MCF 10A (cell line): ENCODE measurements at regions not wholly inside any gene's neighbourhood (a gene's known extent, or its start where the extent isn't known, plus 50 kb on each side); places are given as distances from the start of the nearest gene placed in this dataset.
"Not testable (repeated sequence)": the region's sequence is repeated elsewhere in the genome, so short reads cannot be mapped to it uniquely, and the experiment has no call there.

Experiments
- BruUV-seq: library from RNA; stranded (reverse); fragments of 400-500 nt; replicated peaks from 2 replicates; lab custom pipeline; 2021; lab: Mats Ljungman, UMichigan
- CTCF ChIA-PET: fragments of 300-600 bp; sonication (Branson Sonifier 250); formaldehyde crosslinking; extraction: SDS; loops from one replicate; lab custom pipeline; 2021; ENCODE audit warnings: antibody characterized with exemption, inconsistent platforms; lab: Yijun Ruan, JAX
- POLR2A ChIA-PET: fragments of 300-600, 350-650 bp; sonication (Branson Sonifier 250); formaldehyde crosslinking; extraction: SDS; loops from one replicate; lab custom pipeline; 2020; ENCODE audit warnings: antibody characterized with exemption, inconsistent platforms; lab: Yijun Ruan, JAX
- DNase-seq: peaks from one replicate; pipeline ENCODE4 v3.0.0-alpha.2; 2018; ENCODE audit not compliant: unreplicated experiment
- H3K27ac Mint-ChIP-seq: one replicate; pipeline ENCODE4 v1.8.0; 2022; ENCODE audit warnings: mild to moderate bottlenecking, low read depth, mixed read lengths; ENCODE audit not compliant: unreplicated experiment
- H3K27me3 Mint-ChIP-seq: one replicate; pipeline ENCODE4 v1.8.0; 2022; ENCODE audit warnings: mixed read lengths; ENCODE audit not compliant: insufficient read depth, unreplicated experiment
- H3K36me3 Mint-ChIP-seq: one replicate; pipeline ENCODE4 v1.8.0; 2022; ENCODE audit warnings: mild to moderate bottlenecking, moderate library complexity, mixed read lengths; ENCODE audit not compliant: insufficient read depth, unreplicated experiment
- H3K4me1 Mint-ChIP-seq: one replicate; pipeline ENCODE4 v1.8.0; 2022; ENCODE audit warnings: mixed read lengths; ENCODE audit not compliant: insufficient read depth, unreplicated experiment
- H3K4me3 Mint-ChIP-seq: one replicate; pipeline ENCODE4 v1.8.0; 2022; ENCODE audit warnings: mild to moderate bottlenecking, moderate library complexity, mixed read lengths; ENCODE audit not compliant: unreplicated experiment
- H3K9me3 Mint-ChIP-seq: one replicate; pipeline ENCODE4 v1.8.0; 2022; ENCODE audit warnings: mixed read lengths; ENCODE audit not compliant: unreplicated experiment
- intact Hi-C: fragments of 100-400 bp; cut with micrococcal nuclease; formaldehyde crosslinking; loops from 2 replicates; pipeline ENCODE4 v1.14.1; 2022
- TF ChIP-seq, protein P1 (sequence below): fragments of 200-600 bp; IDR thresholded peaks from one replicate; pipeline ENCODE4 v1.8.0; 2022; ENCODE audit warnings: antibody characterized with exemption, mild to moderate bottlenecking; ENCODE audit not compliant: unreplicated experiment

DNA sequence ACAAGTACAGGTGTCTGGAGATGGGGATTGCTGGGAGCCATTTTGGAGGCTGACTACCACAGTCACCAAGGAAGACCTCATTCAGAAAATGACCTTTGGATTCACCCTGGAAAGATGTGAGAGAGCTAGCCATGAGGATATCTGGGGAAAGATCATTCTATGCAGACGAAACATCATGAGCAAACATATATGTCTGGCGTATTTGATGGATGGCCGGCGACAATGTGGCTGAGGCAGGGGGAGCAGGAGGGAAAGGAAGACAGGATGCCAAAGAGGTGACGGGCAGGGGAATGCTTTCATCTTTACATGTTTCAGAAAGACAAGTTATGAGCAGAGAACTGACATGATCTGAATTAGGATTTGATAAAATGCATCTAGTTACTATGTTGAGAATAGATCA, 61.5 kb upstream of the SOX13 start:
- no peak overlapping the region for H3K27ac Mint-ChIP-seq
- no peaks in the 10 kb centered on the region for H3K27me3 Mint-ChIP-seq
- TF ChIP-seq, protein P1, sequence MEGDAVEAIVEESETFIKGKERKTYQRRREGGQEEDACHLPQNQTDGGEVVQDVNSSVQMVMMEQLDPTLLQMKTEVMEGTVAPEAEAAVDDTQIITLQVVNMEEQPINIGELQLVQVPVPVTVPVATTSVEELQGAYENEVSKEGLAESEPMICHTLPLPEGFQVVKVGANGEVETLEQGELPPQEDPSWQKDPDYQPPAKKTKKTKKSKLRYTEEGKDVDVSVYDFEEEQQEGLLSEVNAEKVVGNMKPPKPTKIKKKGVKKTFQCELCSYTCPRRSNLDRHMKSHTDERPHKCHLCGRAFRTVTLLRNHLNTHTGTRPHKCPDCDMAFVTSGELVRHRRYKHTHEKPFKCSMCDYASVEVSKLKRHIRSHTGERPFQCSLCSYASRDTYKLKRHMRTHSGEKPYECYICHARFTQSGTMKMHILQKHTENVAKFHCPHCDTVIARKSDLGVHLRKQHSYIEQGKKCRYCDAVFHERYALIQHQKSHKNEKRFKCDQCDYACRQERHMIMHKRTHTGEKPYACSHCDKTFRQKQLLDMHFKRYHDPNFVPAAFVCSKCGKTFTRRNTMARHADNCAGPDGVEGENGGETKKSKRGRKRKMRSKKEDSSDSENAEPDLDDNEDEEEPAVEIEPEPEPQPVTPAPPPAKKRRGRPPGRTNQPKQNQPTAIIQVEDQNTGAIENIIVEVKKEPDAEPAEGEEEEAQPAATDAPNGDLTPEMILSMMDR: no peak
- no peak overlapping the region for H3K4me3 Mint-ChIP-seq
- ChIA-PET CTCF (interaction anchor here (0.5 kb wide), 1 partner anchor 37 kb away, joined by 3 read pairs; no protein-coding TSS in a partner anchor), POLR2A (interaction anchor here (0.6 kb wide), 1 partner anchor 30 kb away, joined by 3 read pairs; no protein-coding TSS in a partner anchor)
- no peak for DNase-seq
- H3K36me3 Mint-ChIP-seq: no peaks in the 10 kb centered on the region
- BruUV-seq: no TSS peak
- no peaks in the 10 kb centered on the region for H3K9me3 Mint-ChIP-seq
- H3K4me1 Mint-ChIP-seq: no peaks in the 10 kb centered on the region
- intact Hi-C loops: no loop called here

DNA sequence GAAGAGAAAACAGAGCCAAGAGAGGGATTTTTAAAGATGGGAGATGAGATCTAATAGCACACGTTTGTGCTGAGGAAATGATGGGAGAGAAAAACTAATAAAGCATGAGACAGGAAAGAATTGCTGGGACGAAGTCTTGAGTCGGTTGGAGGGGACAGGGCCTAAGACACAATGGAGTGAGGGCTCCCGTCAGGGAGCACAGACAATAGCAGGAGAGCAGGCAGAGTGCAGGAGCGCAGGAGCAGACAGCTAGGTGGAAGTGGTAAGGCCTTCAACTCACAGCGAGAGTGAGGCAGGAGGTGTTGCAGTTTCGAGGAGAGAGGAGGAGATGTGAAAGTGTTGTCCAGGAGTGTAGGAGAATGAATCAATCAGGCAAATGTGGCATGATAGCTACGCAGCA, 59.9 kb upstream of the SOX13 start:
- intact Hi-C loops: no loop called here
- ChIA-PET POLR2A (no interaction called here), CTCF (interaction anchor here (0.5 to 0.6 kb wide), 3 partner anchors 19 to 1475 kb away, joined by 3 to 4 read pairs (median 3); no protein-coding TSS in a partner anchor)
- Mint-ChIP-seq H3K27me3 (no peaks in the 10 kb centered on the region), H3K9me3 (no peaks in the 10 kb centered on the region), H3K4me1 (no peaks in the 10 kb centered on the region), H3K4me3 (no peak overlapping the region), H3K27ac (no peak overlapping the region), H3K36me3 (no peaks in the 10 kb centered on the region)
- DNase-seq: no peak
- no TSS peak for BruUV-seq
- TF ChIP-seq, protein P1: no peak

GRCh38 chr1:204014336-204014735, 58.6 kb upstream of the SOX13 start:
- H3K4me1 Mint-ChIP-seq: no peaks in the 10 kb centered on the region
- no peaks in the 10 kb centered on the region for H3K27me3 Mint-ChIP-seq
- H3K27ac Mint-ChIP-seq: no peak overlapping the region
- ChIA-PET CTCF (interaction anchor here (1.1 to 1.2 kb wide), 2 partner anchors 9 to 12 kb away, joined by 4 read pairs; no protein-coding TSS in a partner anchor), POLR2A (interaction anchor here (0.5 to 0.9 kb wide), 2 partner anchors 12 to 175 kb away, joined by 3 to 4 read pairs; no protein-coding TSS in a partner anchor)
- H3K4me3 Mint-ChIP-seq: no peak overlapping the region
- intact Hi-C loops: no loop called here
- no peaks in the 10 kb centered on the region for H3K36me3 Mint-ChIP-seq
- no TSS peak for BruUV-seq
- TF ChIP-seq, protein P1: no peak
- H3K9me3 Mint-ChIP-seq: no peaks in the 10 kb centered on the region
- DNase-seq: no peak

- H3K36me3 Mint-ChIP-seq, DNase-seq, H3K4me1 Mint-ChIP-seq, intact Hi-C loops, BruUV-seq, H3K27ac Mint-ChIP-seq, H3K27me3 Mint-ChIP-seq, H3K4me3 Mint-ChIP-seq, H3K9me3 Mint-ChIP-seq: not testable (repeated sequence)
- POLR2A ChIA-PET: interaction anchor here (0.9 kb wide), 1 partner anchor 11 kb away, joined by 3 read pairs; no protein-coding TSS in a partner anchor
- CTCF ChIA-PET: interaction anchor here (1.2 kb wide), 1 partner anchor 10 kb away, joined by 4 read pairs; no protein-coding TSS in a partner anchor
Observed at GRCh38 chr1:204014961-204015360, 58.0 kb upstream of the SOX13 start.
